Panc1 (cell line): ENCODE measurements at regions not wholly inside any gene's neighbourhood (a gene's known extent, or its start where the extent isn't known, plus 50 kb on each side); places are given as distances from the start of the nearest gene placed in this dataset.
"Not testable (repeated sequence)": the region's sequence is repeated elsewhere in the genome, so short reads cannot be mapped to it uniquely, and the experiment has no call there.

Experiments
- ATAC-seq: fragments of 200-7000 bp; cut with Tn5 transposase; 2 replicates; pipeline ENCODE4 v1.9.1; 2020; ENCODE audit warnings: mild to moderate bottlenecking, moderate library complexity
- BruUV-seq: library from RNA; stranded (reverse); fragments of 400-500 nt; replicated peaks from 2 replicates; lab custom pipeline; 2021; lab: Mats Ljungman, UMichigan
- CTCF ChIA-PET: fragments of 300-600 bp; sonication (Branson Sonifier 250); formaldehyde crosslinking; loops from one replicate; lab custom pipeline; 2022; ENCODE audit warnings: antibody characterized with exemption; lab: Charles Lee
- POLR2A ChIA-PET: fragments of 300-600 bp; sonication (Branson Sonifier 250); formaldehyde crosslinking; loops from one replicate; lab custom pipeline; 2022; ENCODE audit warnings: antibody characterized with exemption; lab: Charles Lee
- DNase-seq: peaks from one replicate; pipeline ENCODE4 v3.0.0-alpha.2; 2010; ENCODE audit warnings: low read depth, low spot score
- H3K27ac ChIP-seq: 2 replicates; pipeline ENCODE4 v1.5.1; 2011; ENCODE audit warnings: mild to moderate bottlenecking, low read length, inconsistent platforms
- H3K27me3 ChIP-seq: fragments of 200-500 bp; sonication (Bioruptor generic); 2 replicates; pipeline ENCODE4 v1.6.0; 2014; ENCODE audit warnings: low read length, inconsistent platforms; ENCODE audit not compliant: control insufficient read depth, insufficient read depth
- H3K36me3 ChIP-seq: fragments of 200-500 bp; sonication (Bioruptor generic); 2 replicates; pipeline ENCODE4 v1.5.1; 2014; ENCODE audit warnings: inconsistent platforms, mild to moderate bottlenecking, low read length, moderate library complexity; ENCODE audit not compliant: control insufficient read depth, insufficient read depth
- H3K4me1 ChIP-seq: 2 replicates; pipeline ENCODE4 v1.5.1; 2011; ENCODE audit warnings: inconsistent platforms, mild to moderate bottlenecking, low read length, moderate library complexity; ENCODE audit not compliant: control insufficient read depth, insufficient read depth
- H3K4me3 ChIP-seq, 2 experiments: 2 replicates each; pipeline ENCODE4 v1.5.1; 2011 to 2012; ENCODE audit warnings: low read depth in 2 of 2, low read length in 2 of 2, mild to moderate bottlenecking in 2 of 2, inconsistent platforms in 1 of 2, moderate library complexity in 1 of 2
- H3K9me3 ChIP-seq: fragments of 200-500 bp; sonication (Bioruptor generic); 2 replicates; pipeline ENCODE4 v1.5.1; 2014; ENCODE audit warnings: low read depth, mild to moderate bottlenecking, inconsistent platforms, low read length, moderate library complexity; ENCODE audit not compliant: control insufficient read depth, insufficient read depth
- POLR2AphosphoS5 ChIP-seq: IDR thresholded peaks from 2 replicates; pipeline ENCODE4 v1.6.1; 2012; ENCODE audit warnings: mild to moderate bottlenecking, low read depth, low read length, moderate library complexity
- SIN3A ChIP-seq: IDR thresholded peaks from 2 replicates; pipeline ENCODE4 v1.6.1; 2012; ENCODE audit warnings: low read depth, mild to moderate bottlenecking, low read length, moderate library complexity, borderline replicate concordance; ENCODE audit not compliant: insufficient read depth
- TCF7L2 ChIP-seq: IDR thresholded peaks from 2 replicates; pipeline ENCODE4 v1.6.1; 2011; ENCODE audit warnings: mild to moderate bottlenecking, low read depth, low read length, inconsistent platforms
- in situ Hi-C: cut with HindIII; loops from 2 replicates; pipeline ENCODE4 v1.10.0; 2016; ENCODE audit warnings: low sequenced_read_pairs, low pct_unique_long_range_greater_than_20kb
- intact Hi-C: fragments of 100-400 bp; cut with micrococcal nuclease; formaldehyde crosslinking; loops from one replicate; pipeline ENCODE4 v1.10.0; 2022; ENCODE audit not compliant: unreplicated experiment
- TF ChIP-seq, protein P1 (sequence below), 2 experiments: IDR thresholded peaks; 2 replicates each; pipeline ENCODE4 v1.6.1; 2011 to 2012; ENCODE audit warnings: low read depth in 2 of 2, control low read depth in 1 of 2, low read length in 1 of 2, mild to moderate bottlenecking in 1 of 2, moderate library complexity in 1 of 2; ENCODE audit not compliant: insufficient read depth in 1 of 2
- TF ChIP-seq, protein P2 (sequence below): fragments of 450-650 bp; IDR thresholded peaks from 2 replicates; pipeline ENCODE4 v1.5.1; 2017; ENCODE audit warnings: mild to moderate bottlenecking

DNA sequence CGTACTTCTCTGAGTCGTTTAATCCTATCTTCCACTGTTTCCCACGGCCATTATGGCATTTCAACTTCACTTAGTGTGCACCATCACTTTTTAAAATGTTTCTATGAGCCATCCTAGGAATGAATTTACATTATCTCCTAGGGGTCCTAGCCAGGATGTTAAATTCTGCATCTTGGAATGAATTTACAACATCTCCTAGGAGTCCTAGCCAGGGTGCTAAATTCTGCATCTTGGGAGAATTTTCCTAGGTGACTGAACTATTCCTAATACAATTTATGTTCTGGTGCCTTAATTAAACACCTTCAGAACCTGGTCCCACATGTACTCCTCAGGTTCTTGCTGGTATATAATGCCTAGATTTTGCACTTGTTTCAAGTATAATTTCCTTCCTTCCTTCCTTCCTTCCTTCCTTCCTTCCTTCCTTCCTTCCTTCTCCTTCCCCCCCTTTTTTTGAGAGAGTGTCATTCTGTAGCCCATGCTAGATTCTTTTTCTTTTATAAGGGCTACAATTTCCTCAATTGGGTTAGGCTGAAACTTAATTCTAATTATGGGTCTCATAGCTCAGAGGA is 72.1 kb downstream of the TBR1 start:
- Histone ChIP-seq H3K27me3 (no peaks in the 10 kb centered on the region), H3K4me1 (no peaks in the 10 kb centered on the region), H3K36me3 (no peaks in the 10 kb centered on the region), H3K4me3 (no peak overlapping the region), H3K9me3 (no peaks in the 10 kb centered on the region), H3K27ac (no peak overlapping the region)
- ATAC-seq = no peak
- DNase-seq = no peak
- in situ Hi-C loops = no loop called here
- TF ChIP-seq TCF7L2 (no peak), POLR2AphosphoS5 (no peak), SIN3A (no peak)
- TF ChIP-seq, protein P1, sequence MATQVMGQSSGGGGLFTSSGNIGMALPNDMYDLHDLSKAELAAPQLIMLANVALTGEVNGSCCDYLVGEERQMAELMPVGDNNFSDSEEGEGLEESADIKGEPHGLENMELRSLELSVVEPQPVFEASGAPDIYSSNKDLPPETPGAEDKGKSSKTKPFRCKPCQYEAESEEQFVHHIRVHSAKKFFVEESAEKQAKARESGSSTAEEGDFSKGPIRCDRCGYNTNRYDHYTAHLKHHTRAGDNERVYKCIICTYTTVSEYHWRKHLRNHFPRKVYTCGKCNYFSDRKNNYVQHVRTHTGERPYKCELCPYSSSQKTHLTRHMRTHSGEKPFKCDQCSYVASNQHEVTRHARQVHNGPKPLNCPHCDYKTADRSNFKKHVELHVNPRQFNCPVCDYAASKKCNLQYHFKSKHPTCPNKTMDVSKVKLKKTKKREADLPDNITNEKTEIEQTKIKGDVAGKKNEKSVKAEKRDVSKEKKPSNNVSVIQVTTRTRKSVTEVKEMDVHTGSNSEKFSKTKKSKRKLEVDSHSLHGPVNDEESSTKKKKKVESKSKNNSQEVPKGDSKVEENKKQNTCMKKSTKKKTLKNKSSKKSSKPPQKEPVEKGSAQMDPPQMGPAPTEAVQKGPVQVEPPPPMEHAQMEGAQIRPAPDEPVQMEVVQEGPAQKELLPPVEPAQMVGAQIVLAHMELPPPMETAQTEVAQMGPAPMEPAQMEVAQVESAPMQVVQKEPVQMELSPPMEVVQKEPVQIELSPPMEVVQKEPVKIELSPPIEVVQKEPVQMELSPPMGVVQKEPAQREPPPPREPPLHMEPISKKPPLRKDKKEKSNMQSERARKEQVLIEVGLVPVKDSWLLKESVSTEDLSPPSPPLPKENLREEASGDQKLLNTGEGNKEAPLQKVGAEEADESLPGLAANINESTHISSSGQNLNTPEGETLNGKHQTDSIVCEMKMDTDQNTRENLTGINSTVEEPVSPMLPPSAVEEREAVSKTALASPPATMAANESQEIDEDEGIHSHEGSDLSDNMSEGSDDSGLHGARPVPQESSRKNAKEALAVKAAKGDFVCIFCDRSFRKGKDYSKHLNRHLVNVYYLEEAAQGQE (IDR thresholded peaks at IDR 0.05; ENCODE audit: insufficient read depth in 1 of 2, low read depth in 2 of 2, low read length in 1 of 2) = no peak
- TF ChIP-seq, protein P2, sequence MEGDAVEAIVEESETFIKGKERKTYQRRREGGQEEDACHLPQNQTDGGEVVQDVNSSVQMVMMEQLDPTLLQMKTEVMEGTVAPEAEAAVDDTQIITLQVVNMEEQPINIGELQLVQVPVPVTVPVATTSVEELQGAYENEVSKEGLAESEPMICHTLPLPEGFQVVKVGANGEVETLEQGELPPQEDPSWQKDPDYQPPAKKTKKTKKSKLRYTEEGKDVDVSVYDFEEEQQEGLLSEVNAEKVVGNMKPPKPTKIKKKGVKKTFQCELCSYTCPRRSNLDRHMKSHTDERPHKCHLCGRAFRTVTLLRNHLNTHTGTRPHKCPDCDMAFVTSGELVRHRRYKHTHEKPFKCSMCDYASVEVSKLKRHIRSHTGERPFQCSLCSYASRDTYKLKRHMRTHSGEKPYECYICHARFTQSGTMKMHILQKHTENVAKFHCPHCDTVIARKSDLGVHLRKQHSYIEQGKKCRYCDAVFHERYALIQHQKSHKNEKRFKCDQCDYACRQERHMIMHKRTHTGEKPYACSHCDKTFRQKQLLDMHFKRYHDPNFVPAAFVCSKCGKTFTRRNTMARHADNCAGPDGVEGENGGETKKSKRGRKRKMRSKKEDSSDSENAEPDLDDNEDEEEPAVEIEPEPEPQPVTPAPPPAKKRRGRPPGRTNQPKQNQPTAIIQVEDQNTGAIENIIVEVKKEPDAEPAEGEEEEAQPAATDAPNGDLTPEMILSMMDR = no peak
- BruUV-seq = no TSS peak
- CTCF ChIA-PET = no interaction called here
- intact Hi-C loops = no loop called here
- POLR2A ChIA-PET = no interaction called here

DNA sequence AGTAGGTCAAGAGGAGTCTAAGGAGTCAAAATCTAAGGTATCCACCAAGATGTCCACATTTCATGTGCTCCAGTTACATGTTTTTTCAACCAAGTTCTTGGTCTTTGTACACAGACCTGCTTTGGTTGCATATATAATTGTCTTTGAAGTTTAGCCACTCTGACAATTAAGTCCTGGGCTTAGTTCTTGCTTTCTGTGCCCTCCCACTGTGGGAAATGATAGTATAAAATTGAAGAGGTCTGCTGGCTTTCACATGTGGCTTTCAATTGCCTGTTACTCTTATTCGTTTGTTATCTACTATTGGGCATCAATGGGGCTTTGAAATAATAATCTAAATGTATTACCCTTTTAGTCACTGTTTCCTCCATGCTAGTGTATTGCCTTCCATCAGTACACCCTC is 72.8 kb downstream of the TBR1 start:
- ChIA-PET POLR2A (no interaction called here), CTCF (no interaction called here)
- Histone ChIP-seq H3K27me3 (no peaks in the 10 kb centered on the region), H3K4me3 (no peak overlapping the region), H3K4me1 (no peaks in the 10 kb centered on the region), H3K27ac (no peak overlapping the region), H3K9me3 (no peaks in the 10 kb centered on the region), H3K36me3 (no peaks in the 10 kb centered on the region)
- intact Hi-C loops = no loop called here
- BruUV-seq = no TSS peak
- DNase-seq (no peak), ATAC-seq (no peak)
- TF ChIP-seq, protein P2 = no peak
- TF ChIP-seq, protein P1 (IDR thresholded peaks at IDR 0.05; ENCODE audit: insufficient read depth in 1 of 2, low read depth in 2 of 2, low read length in 1 of 2) = no peak
- no peak for TF ChIP-seq SIN3A
- no peak for TF ChIP-seq TCF7L2
- TF ChIP-seq POLR2AphosphoS5 = no peak
- in situ Hi-C loops = no loop called here

DNA sequence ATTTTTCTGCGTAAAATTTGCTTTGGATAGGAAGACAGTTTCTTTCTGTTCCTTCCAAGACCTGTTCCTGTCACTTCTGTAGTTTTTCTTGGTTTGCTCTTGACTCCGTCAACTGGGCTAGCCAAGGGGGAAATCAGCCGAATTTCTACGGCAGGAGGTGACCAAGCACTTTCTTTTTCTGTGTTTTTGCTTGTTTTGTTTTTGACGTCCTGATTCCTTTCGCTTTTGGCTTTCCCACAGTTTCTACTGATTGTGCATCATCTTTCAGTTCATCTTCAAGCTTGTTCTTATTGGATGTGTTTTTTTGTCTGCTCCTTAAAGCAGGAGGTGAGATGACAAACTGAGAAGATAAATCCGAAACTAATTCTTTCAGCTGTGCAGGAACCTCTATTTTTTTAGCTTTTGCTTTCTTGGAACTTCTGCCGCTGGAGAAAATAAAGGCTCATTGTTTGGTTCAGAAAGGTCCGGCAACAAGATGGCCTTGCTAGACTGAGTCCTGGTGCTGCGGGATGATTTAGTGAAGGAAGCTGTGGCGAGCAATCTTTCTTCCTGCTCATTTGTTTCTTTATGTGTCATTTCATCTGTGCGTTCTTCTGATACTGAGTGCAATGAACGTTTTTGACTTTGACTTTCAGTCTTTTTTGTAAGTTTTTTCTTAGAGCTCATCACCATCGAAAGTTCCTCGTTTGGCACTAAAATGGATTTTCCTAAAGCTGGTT is 85.0 kb downstream of the TBR1 start:
- H3K4me1 ChIP-seq, POLR2A ChIA-PET, in situ Hi-C loops: not testable (repeated sequence)

More for the DNA sequence above, 85.0 kb downstream of the TBR1 start:
- H3K9me3 ChIP-seq, H3K36me3 ChIP-seq, H3K27me3 ChIP-seq, CTCF ChIA-PET, intact Hi-C loops, BruUV-seq, DNase-seq, H3K27ac ChIP-seq: not testable (repeated sequence)
- ATAC-seq = peak; percentile 30; the same call in 1 of the 2 replicates
- peak overlapping the region; percentile 29 to 44 for H3K4me3 ChIP-seq
